Keratinocyte (primary cell): ENCODE measurements at regions not wholly inside any gene's neighbourhood (a gene's known extent, or its start where the extent isn't known, plus 50 kb on each side); places are given as distances from the start of the nearest gene placed in this dataset.

Source experiments
- DNase-seq: peaks from one replicate; pipeline ENCODE4 v3.0.0-alpha.2; 2011; ENCODE audit warnings: low read depth, missing footprints, low spot score
- FAIRE-seq: peaks from 2 replicates; lab custom pipeline; 2011; peaks lifted over from hg19 to GRCh38; lab: Jason Lieb, UNC
- H2AFZ ChIP-seq: 2 replicates; pipeline ENCODE4 v1.6.0; 2012; ENCODE audit warnings: low read length, control low read depth, inconsistent platforms; ENCODE audit not compliant: control insufficient read depth
- H3K27ac ChIP-seq: 2 replicates; pipeline ENCODE4 v1.5.1; 2011; ENCODE audit warnings: low read length; ENCODE audit not compliant: control insufficient read depth, insufficient read depth
- H3K27me3 ChIP-seq: 3 replicates; pipeline ENCODE4 v1.6.0; 2011; ENCODE audit warnings: low read length; ENCODE audit not compliant: control insufficient read depth, insufficient read depth; ENCODE audit errors: extremely low read depth
- H3K36me3 ChIP-seq, 2 experiments: 2 replicates in 1 of 2; 3 replicates in 1 of 2; pipeline ENCODE4 v1.5.1; 2011; ENCODE audit warnings: low read length in 2 of 2, mild to moderate bottlenecking in 1 of 2; ENCODE audit not compliant: control insufficient read depth in 2 of 2, insufficient read depth in 2 of 2; ENCODE audit errors: extremely low read depth in 1 of 2
- H3K4me1 ChIP-seq: 3 replicates; pipeline ENCODE4 v1.5.1; 2011; ENCODE audit warnings: low read length; ENCODE audit not compliant: control insufficient read depth, insufficient read depth; ENCODE audit errors: extremely low read depth
- H3K4me2 ChIP-seq: 3 replicates; pipeline ENCODE4 v1.6.0; 2011; ENCODE audit warnings: low read depth, low read length; ENCODE audit not compliant: control insufficient read depth, insufficient read depth; ENCODE audit errors: extremely low read depth
- H3K4me3 ChIP-seq, 3 experiments: fragments of 200-600 bp in 1 of 3; sonication (generic) in 1 of 3; 2 replicates in 2 of 3; 3 replicates in 1 of 3; pipeline ENCODE4 v1.5.1; 2011 to 2016; ENCODE audit warnings: low read length in 3 of 3, mild to moderate bottlenecking in 3 of 3, control low read depth in 2 of 3, inconsistent platforms in 1 of 3, low read depth in 1 of 3, mixed read lengths in 1 of 3, mixed run types in 1 of 3, moderate library complexity in 1 of 3; ENCODE audit not compliant: control insufficient read depth in 2 of 3, insufficient read depth in 2 of 3; ENCODE audit errors: extremely low read depth in 1 of 3
- H3K79me2 ChIP-seq: 2 replicates; pipeline ENCODE4 v1.6.0; 2012; ENCODE audit warnings: low read length; ENCODE audit not compliant: control insufficient read depth, insufficient read depth
- H3K9ac ChIP-seq: 3 replicates; pipeline ENCODE4 v1.6.0; 2011; ENCODE audit warnings: low read length; ENCODE audit not compliant: control insufficient read depth, insufficient read depth; ENCODE audit errors: extremely low read depth
- H3K9me1 ChIP-seq: 3 replicates; pipeline ENCODE4 v1.6.0; 2011; ENCODE audit warnings: low read length; ENCODE audit not compliant: control insufficient read depth, insufficient read depth; ENCODE audit errors: extremely low read depth
- H3K9me3 ChIP-seq: 2 replicates; pipeline ENCODE4 v1.5.1; 2012; ENCODE audit warnings: low read depth, low read length; ENCODE audit not compliant: control insufficient read depth
- H4K20me1 ChIP-seq: 3 replicates; pipeline ENCODE4 v1.6.0; 2011; ENCODE audit warnings: low read length; ENCODE audit not compliant: control insufficient read depth, insufficient read depth; ENCODE audit errors: extremely low read depth
- EZH2 ChIP-seq: IDR thresholded peaks from one replicate; pipeline ENCODE4 v1.6.1; 2012; ENCODE audit warnings: inconsistent platforms, mild to moderate bottlenecking, low read length, moderate library complexity
- dilution Hi-C: fragments of 300-500 bp; cut with MboI; formaldehyde crosslinking; loops from one replicate; pipeline ENCODE4 v1.7.0; 2020; ENCODE audit warnings: low sequenced_read_pairs; ENCODE audit not compliant: extremely low pct_ligation_motif_present
- TF ChIP-seq, protein P1 (sequence below), 3 experiments: IDR thresholded peaks in 1 of 3; conservative IDR thresholded peaks in 1 of 3; optimal IDR thresholded peaks in 1 of 3; 2 replicates in 2 of 3; 3 replicates in 1 of 3; pipeline versions ENCODE3 to v1.5.1; 2011; ENCODE audit warnings: low read length in 3 of 3, mild to moderate bottlenecking in 3 of 3, moderate library complexity in 2 of 3, control low read depth in 1 of 3, inconsistent platforms in 1 of 3; ENCODE audit not compliant: insufficient read depth in 2 of 3; ENCODE audit errors: extremely low read depth in 1 of 3

DNA sequence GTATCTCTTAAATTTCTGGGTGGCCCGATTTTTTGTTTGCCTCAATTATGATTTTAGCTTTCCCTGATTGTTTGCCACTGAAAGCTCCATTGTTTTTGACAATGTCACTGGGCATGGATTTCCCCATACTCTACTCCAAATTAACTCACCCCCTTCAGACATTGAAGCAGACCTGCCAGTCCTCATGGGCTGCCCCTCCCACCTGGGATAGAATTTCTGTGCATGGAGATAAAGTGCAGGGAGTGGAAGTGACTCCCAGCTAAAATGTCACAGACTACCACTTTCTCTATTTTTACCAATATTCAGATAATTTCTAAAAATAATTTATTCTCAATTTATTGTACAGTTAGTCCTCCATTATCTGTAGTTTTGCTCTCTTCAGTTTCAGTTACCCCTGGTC lies 79.1 kb upstream of the CLPB start:
- Histone ChIP-seq H3K79me2 (no peaks in the 10 kb centered on the region), H3K9me3 (peaks cover 4% of the 10 kb centered on the region), H3K9ac (no peak overlapping the region), H3K27me3 (no peaks in the 10 kb centered on the region), H4K20me1 (no peaks in the 10 kb centered on the region), H3K4me1 (no peaks in the 10 kb centered on the region), H3K27ac (no peak overlapping the region), H3K4me3 (no peak overlapping the region), H3K36me3 (no peaks in the 10 kb centered on the region), H3K4me2 (no peak overlapping the region), H3K9me1 (no peaks in the 10 kb centered on the region), H2AFZ (no peak overlapping the region)
- DNase-seq = no peak
- dilution Hi-C loops = no loop called here
- TF ChIP-seq, protein P1, sequence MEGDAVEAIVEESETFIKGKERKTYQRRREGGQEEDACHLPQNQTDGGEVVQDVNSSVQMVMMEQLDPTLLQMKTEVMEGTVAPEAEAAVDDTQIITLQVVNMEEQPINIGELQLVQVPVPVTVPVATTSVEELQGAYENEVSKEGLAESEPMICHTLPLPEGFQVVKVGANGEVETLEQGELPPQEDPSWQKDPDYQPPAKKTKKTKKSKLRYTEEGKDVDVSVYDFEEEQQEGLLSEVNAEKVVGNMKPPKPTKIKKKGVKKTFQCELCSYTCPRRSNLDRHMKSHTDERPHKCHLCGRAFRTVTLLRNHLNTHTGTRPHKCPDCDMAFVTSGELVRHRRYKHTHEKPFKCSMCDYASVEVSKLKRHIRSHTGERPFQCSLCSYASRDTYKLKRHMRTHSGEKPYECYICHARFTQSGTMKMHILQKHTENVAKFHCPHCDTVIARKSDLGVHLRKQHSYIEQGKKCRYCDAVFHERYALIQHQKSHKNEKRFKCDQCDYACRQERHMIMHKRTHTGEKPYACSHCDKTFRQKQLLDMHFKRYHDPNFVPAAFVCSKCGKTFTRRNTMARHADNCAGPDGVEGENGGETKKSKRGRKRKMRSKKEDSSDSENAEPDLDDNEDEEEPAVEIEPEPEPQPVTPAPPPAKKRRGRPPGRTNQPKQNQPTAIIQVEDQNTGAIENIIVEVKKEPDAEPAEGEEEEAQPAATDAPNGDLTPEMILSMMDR (optimal IDR thresholded peaks at IDR 0.05 in 1 of 3, IDR thresholded peaks at IDR 0.05 in 1 of 3, conservative IDR thresholded peaks at IDR 0.05 in 1 of 3; ENCODE audit: extremely low read depth in 1 of 3, insufficient read depth in 2 of 3, low read length in 3 of 3) = no peak
- TF ChIP-seq EZH2 = no peak
- FAIRE-seq = no peak

DNA sequence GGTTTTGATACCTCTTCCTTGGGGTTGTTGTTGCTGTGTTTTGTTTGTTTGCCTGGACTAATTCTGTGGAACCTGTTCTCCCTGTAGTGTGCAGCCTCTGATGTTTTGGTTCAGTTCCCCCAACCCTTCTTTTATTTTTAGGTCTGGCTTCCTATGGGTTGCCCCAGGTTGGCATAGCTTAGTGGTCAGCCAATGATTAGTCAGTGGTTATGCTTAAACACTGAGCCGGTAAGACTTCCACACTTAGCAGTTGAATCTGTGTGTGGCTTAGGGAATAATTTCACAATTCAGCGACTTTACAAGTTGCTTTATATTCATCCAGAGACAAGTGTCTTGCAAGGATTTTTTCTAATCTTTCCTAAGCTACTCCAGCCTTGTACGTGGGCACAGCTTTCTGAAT lies 78.6 kb upstream of the CLPB start:
- Histone ChIP-seq H3K4me2 (no peak overlapping the region), H3K9me3 (peaks cover 4% of the 10 kb centered on the region), H3K4me1 (no peaks in the 10 kb centered on the region), H3K27ac (no peak overlapping the region), H2AFZ (no peak overlapping the region), H3K36me3 (no peaks in the 10 kb centered on the region), H3K9ac (no peak overlapping the region), H3K79me2 (no peaks in the 10 kb centered on the region), H3K27me3 (no peaks in the 10 kb centered on the region), H3K4me3 (no peak overlapping the region), H3K9me1 (no peaks in the 10 kb centered on the region), H4K20me1 (no peaks in the 10 kb centered on the region)
- FAIRE-seq (no peak), DNase-seq (no peak)
- TF ChIP-seq, protein P1 (optimal IDR thresholded peaks at IDR 0.05 in 1 of 3, IDR thresholded peaks at IDR 0.05 in 1 of 3, conservative IDR thresholded peaks at IDR 0.05 in 1 of 3; ENCODE audit: extremely low read depth in 1 of 3, insufficient read depth in 2 of 3, low read length in 3 of 3) = no peak
- TF ChIP-seq EZH2 = no peak
- dilution Hi-C loops = no loop called here
